SKM-1 treated with dmso at 0.1 percent for 144 hours (cell line): ENCODE measurements at regions not wholly inside any gene's neighbourhood (a gene's known extent, or its start where the extent isn't known, plus 50 kb on each side); places are given as distances from the start of the nearest gene placed in this dataset.

Experiments
- DNase-seq: peaks from one replicate; lab custom pipeline; 2025; ENCODE audit not compliant: unreplicated experiment; lab: John Stamatoyannopoulos, UW

GRCh38 chr6:112786801-112787200, 439.7 kb downstream of the RFPL4B start:
- no peak for DNase-seq

GRCh38 chr6:112787371-112787770, 440.2 kb downstream of the RFPL4B start:
- DNase-seq = no peak

- no peak for DNase-seq
Measured at GRCh38 chr6:112795316-112795715, 448.2 kb downstream of the RFPL4B start.

GRCh38 chr6:112796712-112797111, 449.6 kb downstream of the RFPL4B start:
- no peak for DNase-seq

- no peak for DNase-seq
Measured at GRCh38 chr6:112799889-112800288, 452.8 kb downstream of the RFPL4B start.

- DNase-seq = no peak
Measured at GRCh38 chr6:112800439-112800838, 453.3 kb downstream of the RFPL4B start.

GRCh38 chr6:112800916-112801315, 453.8 kb downstream of the RFPL4B start:
- no peak for DNase-seq

- DNase-seq = no peak
Measured at GRCh38 chr6:112801468-112802080, 454.4 kb downstream of the RFPL4B start.

GRCh38 chr6:112802144-112802543, 455.0 kb downstream of the RFPL4B start:
- DNase-seq = no peak

GRCh38 chr6:112804638-112805330, 457.7 kb downstream of the RFPL4B start:
- DNase-seq = no peak

- DNase-seq = no peak
Measured at GRCh38 chr6:112806163-112806865, 459.2 kb downstream of the RFPL4B start.

GRCh38 chr6:112821476-112821875, 474.3 kb downstream of the RFPL4B start:
- DNase-seq = no peak

- DNase-seq = no peak
Measured at GRCh38 chr6:112822769-112823168, 475.6 kb downstream of the RFPL4B start.

- no peak for DNase-seq
Measured at GRCh38 chr6:112827793-112828192, 480.7 kb downstream of the RFPL4B start.

GRCh38 chr6:112831022-112831421, 483.9 kb downstream of the RFPL4B start:
- no peak for DNase-seq

- no peak for DNase-seq
Measured at GRCh38 chr6:112833581-112834131, 486.5 kb downstream of the RFPL4B start.

- DNase-seq = no peak
Measured at GRCh38 chr6:112835078-112835477, 487.9 kb downstream of the RFPL4B start.

- no peak for DNase-seq
Measured at GRCh38 chr6:112839525-112839961, 492.4 kb downstream of the RFPL4B start.

- DNase-seq = no peak
Measured at GRCh38 chr6:112841553-112842329, 494.6 kb downstream of the RFPL4B start.

GRCh38 chr6:112842330-112842685, 495.2 kb downstream of the RFPL4B start:
- DNase-seq = no peak

- no peak for DNase-seq
Measured at GRCh38 chr6:112846681-112847080, 499.6 kb downstream of the RFPL4B start.
